OCI-LY1 (cell line): ENCODE measurements at regions not wholly inside any gene's neighbourhood (a gene's known extent, or its start where the extent isn't known, plus 50 kb on each side); places are given as distances from the start of the nearest gene placed in this dataset.

Experiments
- EZH2 ChIP-seq: fragments of 200-600 bp; sonication (generic), shearing (Covaris generic); IDR thresholded peaks from 2 replicates; pipeline ENCODE4 v1.8.0; 2017; ENCODE audit warnings: borderline replicate concordance, mixed run types, mild to moderate bottlenecking, antibody characterized with exemption, low read length, moderate library complexity, mixed read lengths
- TF ChIP-seq, protein P1 (sequence below): fragments of 200-600 bp; sonication (generic), shearing (Covaris generic); IDR thresholded peaks from 2 replicates; pipeline ENCODE4 v1.5.1; 2017; ENCODE audit warnings: mild to moderate bottlenecking, antibody characterized with exemption, low read length, moderate library complexity, mixed read lengths

DNA sequence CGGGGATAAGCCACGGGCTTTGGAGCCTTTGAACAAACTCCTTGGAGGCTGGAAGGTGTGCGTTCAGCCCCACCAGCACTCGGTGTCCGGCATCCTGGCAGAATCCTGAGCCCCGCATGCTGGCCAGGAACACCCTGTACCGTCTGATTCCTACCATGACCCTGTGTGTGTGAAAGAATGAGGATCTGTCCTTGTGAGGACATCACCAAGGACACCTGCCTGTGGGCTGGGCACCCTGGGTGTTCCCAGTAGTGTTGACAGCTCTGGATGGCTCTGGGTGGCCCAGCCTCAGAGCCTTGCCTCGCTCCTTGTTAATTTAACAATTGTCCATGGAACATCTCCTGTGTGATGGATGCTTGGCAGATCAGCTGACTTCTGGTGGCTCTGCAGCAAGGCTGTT lies 234.3 kb downstream of the QKI start:
- no peak for TF ChIP-seq EZH2
- TF ChIP-seq, protein P1, sequence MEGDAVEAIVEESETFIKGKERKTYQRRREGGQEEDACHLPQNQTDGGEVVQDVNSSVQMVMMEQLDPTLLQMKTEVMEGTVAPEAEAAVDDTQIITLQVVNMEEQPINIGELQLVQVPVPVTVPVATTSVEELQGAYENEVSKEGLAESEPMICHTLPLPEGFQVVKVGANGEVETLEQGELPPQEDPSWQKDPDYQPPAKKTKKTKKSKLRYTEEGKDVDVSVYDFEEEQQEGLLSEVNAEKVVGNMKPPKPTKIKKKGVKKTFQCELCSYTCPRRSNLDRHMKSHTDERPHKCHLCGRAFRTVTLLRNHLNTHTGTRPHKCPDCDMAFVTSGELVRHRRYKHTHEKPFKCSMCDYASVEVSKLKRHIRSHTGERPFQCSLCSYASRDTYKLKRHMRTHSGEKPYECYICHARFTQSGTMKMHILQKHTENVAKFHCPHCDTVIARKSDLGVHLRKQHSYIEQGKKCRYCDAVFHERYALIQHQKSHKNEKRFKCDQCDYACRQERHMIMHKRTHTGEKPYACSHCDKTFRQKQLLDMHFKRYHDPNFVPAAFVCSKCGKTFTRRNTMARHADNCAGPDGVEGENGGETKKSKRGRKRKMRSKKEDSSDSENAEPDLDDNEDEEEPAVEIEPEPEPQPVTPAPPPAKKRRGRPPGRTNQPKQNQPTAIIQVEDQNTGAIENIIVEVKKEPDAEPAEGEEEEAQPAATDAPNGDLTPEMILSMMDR = no peak
